Mesothelial cell of epicardium (in vitro differentiated cells): ENCODE measurements at regions not wholly inside any gene's neighbourhood (a gene's known extent, or its start where the extent isn't known, plus 50 kb on each side); places are given as distances from the start of the nearest gene placed in this dataset.

ENCODE experiments used
- DNase-seq, 2 experiments: peaks; one replicate each; pipeline ENCODE4 v3.0.0; 2021; ENCODE audit warnings: low spot score in 2 of 2; ENCODE audit not compliant: unreplicated experiment in 2 of 2
- H3K27ac Mint-ChIP-seq: 2 replicates; pipeline ENCODE4 v1.8.0; 2021; ENCODE audit warnings: mixed read lengths
- H3K27me3 Mint-ChIP-seq: 2 replicates; pipeline ENCODE4 v1.8.0; 2021; ENCODE audit warnings: low read depth, mixed read lengths
- H3K36me3 Mint-ChIP-seq: 2 replicates; pipeline ENCODE4 v1.8.0; 2021; ENCODE audit warnings: mixed read lengths
- H3K4me1 Mint-ChIP-seq: 2 replicates; pipeline ENCODE4 v1.8.0; 2021; ENCODE audit warnings: mixed read lengths
- H3K4me3 Mint-ChIP-seq: 2 replicates; pipeline ENCODE4 v1.8.0; 2021; ENCODE audit warnings: mild to moderate bottlenecking, moderate library complexity, mixed read lengths
- H3K9me3 Mint-ChIP-seq: 2 replicates; pipeline ENCODE4 v1.8.0; 2021; ENCODE audit warnings: mixed read lengths
- TF ChIP-seq, protein P1 (sequence below): fragments of 200-600 bp; sonication (generic); IDR thresholded peaks from one replicate; pipeline ENCODE4 v1.5.0; 2021; ENCODE audit warnings: antibody characterized with exemption; ENCODE audit not compliant: unreplicated experiment

- no peak overlapping the region for H3K27ac Mint-ChIP-seq
- no peaks in the 10 kb centered on the region for H3K27me3 Mint-ChIP-seq
- peaks cover 4% of the 10 kb centered on the region for H3K9me3 Mint-ChIP-seq
- TF ChIP-seq, protein P1, sequence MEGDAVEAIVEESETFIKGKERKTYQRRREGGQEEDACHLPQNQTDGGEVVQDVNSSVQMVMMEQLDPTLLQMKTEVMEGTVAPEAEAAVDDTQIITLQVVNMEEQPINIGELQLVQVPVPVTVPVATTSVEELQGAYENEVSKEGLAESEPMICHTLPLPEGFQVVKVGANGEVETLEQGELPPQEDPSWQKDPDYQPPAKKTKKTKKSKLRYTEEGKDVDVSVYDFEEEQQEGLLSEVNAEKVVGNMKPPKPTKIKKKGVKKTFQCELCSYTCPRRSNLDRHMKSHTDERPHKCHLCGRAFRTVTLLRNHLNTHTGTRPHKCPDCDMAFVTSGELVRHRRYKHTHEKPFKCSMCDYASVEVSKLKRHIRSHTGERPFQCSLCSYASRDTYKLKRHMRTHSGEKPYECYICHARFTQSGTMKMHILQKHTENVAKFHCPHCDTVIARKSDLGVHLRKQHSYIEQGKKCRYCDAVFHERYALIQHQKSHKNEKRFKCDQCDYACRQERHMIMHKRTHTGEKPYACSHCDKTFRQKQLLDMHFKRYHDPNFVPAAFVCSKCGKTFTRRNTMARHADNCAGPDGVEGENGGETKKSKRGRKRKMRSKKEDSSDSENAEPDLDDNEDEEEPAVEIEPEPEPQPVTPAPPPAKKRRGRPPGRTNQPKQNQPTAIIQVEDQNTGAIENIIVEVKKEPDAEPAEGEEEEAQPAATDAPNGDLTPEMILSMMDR = no peak
- no peaks in the 10 kb centered on the region for H3K36me3 Mint-ChIP-seq
- peaks cover 17% of the 10 kb centered on the region for H3K4me1 Mint-ChIP-seq
- no peak overlapping the region for H3K4me3 Mint-ChIP-seq
- DNase-seq = no peak
These were observed 346.1 kb downstream of the RPRM start for GRCh38 chr2:153132418-153132817.

- H3K4me1 Mint-ChIP-seq = no peaks in the 10 kb centered on the region
- TF ChIP-seq, protein P1 = no peak
- no peaks in the 10 kb centered on the region for H3K9me3 Mint-ChIP-seq
- no peak overlapping the region for H3K27ac Mint-ChIP-seq
- DNase-seq = no peak
- no peaks in the 10 kb centered on the region for H3K36me3 Mint-ChIP-seq
- peaks cover 9% of the 10 kb centered on the region for H3K27me3 Mint-ChIP-seq
- H3K4me3 Mint-ChIP-seq = no peak overlapping the region
These were observed 363.4 kb downstream of the RPRM start for GRCh38 chr2:153115141-153115540.

DNA sequence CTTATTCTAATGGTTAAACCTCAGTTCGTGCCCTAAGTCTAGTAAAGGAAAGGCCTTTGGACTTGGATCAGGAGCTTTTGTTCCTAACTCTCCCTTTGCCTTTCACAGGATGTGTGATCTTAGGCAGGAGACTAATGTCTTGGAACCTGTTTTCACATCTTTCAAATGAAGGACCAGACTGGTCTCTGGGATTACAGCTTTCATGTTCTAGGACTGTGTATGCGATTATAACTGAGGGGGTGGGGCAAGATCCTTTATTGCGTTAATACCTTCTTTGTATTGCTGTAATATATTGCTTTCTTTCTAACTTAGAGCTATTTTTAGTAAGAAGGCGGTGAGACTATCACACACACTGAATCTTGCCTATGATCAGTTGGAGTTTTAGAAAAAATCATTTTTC is 368.1 kb downstream of the RPRM start:
- H3K36me3 Mint-ChIP-seq = no peaks in the 10 kb centered on the region
- DNase-seq = no peak
- peaks cover 13% of the 10 kb centered on the region for H3K4me1 Mint-ChIP-seq
- H3K27ac Mint-ChIP-seq = no peak overlapping the region
- no peak overlapping the region for H3K4me3 Mint-ChIP-seq
- peaks cover 9% of the 10 kb centered on the region for H3K27me3 Mint-ChIP-seq
- TF ChIP-seq, protein P1 = no peak
- no peaks in the 10 kb centered on the region for H3K9me3 Mint-ChIP-seq

DNA sequence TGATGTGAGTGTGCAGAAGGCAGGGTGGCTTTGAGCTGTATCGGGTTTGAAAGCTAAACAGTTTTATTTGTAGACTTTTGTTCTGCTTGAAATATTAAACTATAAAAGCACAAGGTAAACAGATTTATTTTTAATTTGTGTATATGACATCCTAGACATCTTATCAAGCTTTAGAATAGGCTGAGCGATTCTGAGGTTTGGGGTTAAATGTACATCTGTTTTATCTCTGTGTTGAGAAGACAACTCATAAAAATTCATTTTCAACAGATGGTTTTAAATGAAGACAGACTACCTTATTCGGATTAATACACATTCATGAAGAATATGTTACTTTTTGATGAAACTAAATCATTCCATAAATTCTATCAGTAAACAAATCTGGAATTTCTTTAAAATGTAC is 368.8 kb downstream of the RPRM start:
- TF ChIP-seq, protein P1 = no peak
- Mint-ChIP-seq H3K27ac (no peak overlapping the region), H3K4me3 (no peak overlapping the region), H3K4me1 (peaks cover 13% of the 10 kb centered on the region), H3K9me3 (no peaks in the 10 kb centered on the region), H3K27me3 (peaks cover 9% of the 10 kb centered on the region), H3K36me3 (no peaks in the 10 kb centered on the region)
- no peak for DNase-seq

DNA sequence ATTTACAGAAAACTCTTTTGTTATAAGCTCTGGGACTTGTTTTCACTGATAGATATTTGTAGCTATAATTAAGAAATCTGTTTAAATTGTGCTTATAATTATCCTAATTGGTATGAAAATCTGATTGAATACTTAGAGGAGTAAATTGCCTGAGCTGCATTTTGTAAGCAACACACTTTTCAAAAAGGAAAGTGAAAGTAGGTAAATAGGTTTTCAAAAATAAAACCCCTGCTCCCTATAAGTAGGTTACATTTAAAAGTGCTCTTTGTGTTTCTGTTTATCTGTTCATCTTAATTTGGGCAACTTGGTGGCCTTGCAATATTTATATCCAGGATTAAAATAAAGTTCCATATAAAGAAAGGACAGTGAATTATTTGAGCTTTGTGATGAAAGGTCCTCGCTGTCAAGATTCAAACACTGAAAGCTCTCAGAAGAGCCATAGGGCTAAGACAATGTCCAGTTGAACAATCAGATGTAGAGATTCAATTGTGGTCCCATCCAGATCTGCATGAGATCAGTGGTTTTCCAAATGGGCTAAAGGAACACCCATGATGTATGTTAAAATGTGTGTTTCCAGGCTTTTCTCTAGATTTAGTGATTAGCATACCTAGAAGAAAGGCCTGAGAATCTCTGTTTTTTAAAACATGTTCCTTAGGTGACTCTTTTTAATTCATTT is 371.6 kb downstream of the RPRM start:
- Mint-ChIP-seq H3K4me3 (no peak overlapping the region), H3K9me3 (no peaks in the 10 kb centered on the region), H3K36me3 (no peaks in the 10 kb centered on the region), H3K4me1 (peaks cover 13% of the 10 kb centered on the region), H3K27ac (no peak overlapping the region), H3K27me3 (no peaks in the 10 kb centered on the region)
- DNase-seq = no peak
- TF ChIP-seq, protein P1 = no peak
